Esophagus muscularis mucosa (tissue), 4 donors: ENCODE measurements at regions not wholly inside any gene's neighbourhood (a gene's known extent, or its start where the extent isn't known, plus 50 kb on each side); places are given as distances from the start of the nearest gene placed in this dataset.

ENCODE experiments used
- DNase-seq: peaks from one replicate; pipeline ENCODE4 v3.0.0-alpha.2; 2017; ENCODE audit errors: extremely low spot score
- H3K27ac ChIP-seq, 4 donors: fragments of 200-600 bp; sonication (generic); replicated peaks in 1 of 4; 1 replicate in 3 of 4; 2 replicates in 1 of 4; pipeline ENCODE4 v1.5.1; 2016 to 2019; ENCODE audit warnings: mild to moderate bottlenecking in 1 of 4
- H3K27me3 ChIP-seq, 4 donors: fragments of 200-600 bp; sonication (generic); one replicate each; pipeline versions ENCODE4 v1.5.1 to v1.6.0; 2016 to 2019
- H3K36me3 ChIP-seq, 4 donors: fragments of 200-600 bp; sonication (generic); one replicate each; pipeline ENCODE4 v1.5.1; 2016 to 2019
- H3K4me1 ChIP-seq, 4 donors: fragments of 200-600 bp; sonication (generic); one replicate each; pipeline ENCODE4 v1.5.1; 2016 to 2019
- H3K4me3 ChIP-seq, 4 donors: fragments of 200-600 bp; sonication (generic); 1 replicate in 2 of 4; 2 replicates in 2 of 4; pipeline ENCODE4 v1.5.1; 2016 to 2019; ENCODE audit warnings: mild to moderate bottlenecking in 4 of 4, moderate library complexity in 1 of 4
- H3K9me3 ChIP-seq, 4 donors: fragments of 200-600 bp; sonication (generic); 1 replicate in 3 of 4; 2 replicates in 1 of 4; pipeline ENCODE4 v1.5.1; 2016 to 2019
- CTCF ChIP-seq, 3 experiments: fragments of 200-600 bp in 2 of 3; fragments of 450-650 bp in 1 of 3; sonication (generic) in 2 of 3; IDR thresholded peaks; one replicate each; pipeline ENCODE4 v1.5.1; 2017 to 2019; ENCODE audit warnings: antibody characterized with exemption in 3 of 3, mild to moderate bottlenecking in 2 of 3, moderate library complexity in 1 of 3
- EP300 ChIP-seq: sonication (generic); formaldehyde crosslinking; IDR thresholded peaks from one replicate; pipeline ENCODE4 v1.6.1; 2017; ENCODE audit warnings: antibody characterized with exemption
- POLR2A ChIP-seq: fragments of 450-650 bp; IDR thresholded peaks from one replicate; pipeline ENCODE4 v1.6.1; 2017; ENCODE audit warnings: antibody characterized with exemption, moderate library complexity, mild to moderate bottlenecking, low read depth
- POLR2AphosphoS5 ChIP-seq, 2 donors: sonication (generic); formaldehyde crosslinking; IDR thresholded peaks; one replicate each; pipeline ENCODE4 v1.6.1; 2017; ENCODE audit warnings: antibody characterized with exemption in 2 of 2
- WGBS: methylation state at CpG from one replicate; pipeline ENCODE4 v1.1.5; 2018; 5-methylcytosine and 5-hydroxymethylcytosine counted together
- intact Hi-C: fragments of 100-400 bp; cut with DNase I; formaldehyde crosslinking; loops from one replicate; pipeline ENCODE4 v1.15.1; 2023

GRCh38 chr2:71863396-71863795 lies 284.3 kb downstream of the CYP26B1 start:
- no peak overlapping the region for H3K4me3 ChIP-seq
- H3K27ac ChIP-seq = no peak overlapping the region
- H3K9me3 ChIP-seq = no peaks in the 10 kb centered on the region
- H3K4me1 ChIP-seq = no peaks in the 10 kb centered on the region
- no peak for DNase-seq
- no peak for TF ChIP-seq EP300
- TF ChIP-seq CTCF (IDR thresholded peaks at IDR 0.05) = no peak
- no peak for TF ChIP-seq POLR2AphosphoS5 (IDR thresholded peaks at IDR 0.05)
- no peak for TF ChIP-seq POLR2A
- 82% methylated on average over 5 of the region's 5 CpGs for WGBS
- H3K36me3 ChIP-seq = no peaks in the 10 kb centered on the region
- intact Hi-C loops = no loop called here
- H3K27me3 ChIP-seq = peaks cover 0 to 3% (median 0%) of the 10 kb centered on the region in 4 donors

GRCh38 chr2:71862921-71863320 lies 284.7 kb downstream of the CYP26B1 start:
- Histone ChIP-seq H3K36me3 (no peaks in the 10 kb centered on the region), H3K4me3 (no peak overlapping the region), H3K27me3 (peaks cover 0 to 8% (median 0%) of the 10 kb centered on the region in 4 donors), H3K4me1 (no peaks in the 10 kb centered on the region), H3K9me3 (no peaks in the 10 kb centered on the region), H3K27ac (no peak overlapping the region)
- DNase-seq = no peak
- intact Hi-C loops = no loop called here
- TF ChIP-seq POLR2A (no peak), CTCF (IDR thresholded peaks at IDR 0.05) (no peak), EP300 (no peak), POLR2AphosphoS5 (IDR thresholded peaks at IDR 0.05) (no peak)
- 72% methylated on average over 3 of the region's 3 CpGs for WGBS

GRCh38 chr2:71861186-71862160 lies 286.2 kb downstream of the CYP26B1 start:
- WGBS = 86% methylated on average over 16 of the region's 17 CpGs
- Histone ChIP-seq H3K9me3 (no peaks in the 10 kb centered on the region), H3K4me1 (no peaks in the 10 kb centered on the region), H3K4me3 (no peak overlapping the region), H3K27me3 (peaks cover 0 to 16% (median 0%) of the 10 kb centered on the region in 4 donors), H3K36me3 (no peaks in the 10 kb centered on the region), H3K27ac (no peak overlapping the region)
- DNase-seq = no peak
- TF ChIP-seq POLR2A (no peak), EP300 (no peak), POLR2AphosphoS5 (IDR thresholded peaks at IDR 0.05) (no peak), CTCF (IDR thresholded peaks at IDR 0.05) (no peak)
- intact Hi-C loops = no loop called here

- TF ChIP-seq POLR2A (no peak), POLR2AphosphoS5 (IDR thresholded peaks at IDR 0.05) (no peak), EP300 (no peak), CTCF (IDR thresholded peaks at IDR 0.05) (no peak)
- no peak overlapping the region for H3K27ac ChIP-seq
- H3K4me3 ChIP-seq = no peak overlapping the region
- peaks cover 0 to 23% (median 0%) of the 10 kb centered on the region in 4 donors for H3K27me3 ChIP-seq
- 95% methylated on average over 4 of the region's 4 CpGs for WGBS
- no peaks in the 10 kb centered on the region for H3K36me3 ChIP-seq
- intact Hi-C loops = no loop called here
- peaks cover 0 to 6% (median 5%) of the 10 kb centered on the region in 4 donors for H3K9me3 ChIP-seq
- H3K4me1 ChIP-seq = no peaks in the 10 kb centered on the region
- DNase-seq = no peak
Observed at GRCh38 chr2:71860381-71860926, 287.2 kb downstream of the CYP26B1 start.
